ENCODE measurements at regions not wholly inside any gene's neighbourhood (a gene's known extent, or its start where the extent isn't known, plus 50 kb on each side); places are given as distances from the start of the nearest gene placed in this dataset.

DNA sequence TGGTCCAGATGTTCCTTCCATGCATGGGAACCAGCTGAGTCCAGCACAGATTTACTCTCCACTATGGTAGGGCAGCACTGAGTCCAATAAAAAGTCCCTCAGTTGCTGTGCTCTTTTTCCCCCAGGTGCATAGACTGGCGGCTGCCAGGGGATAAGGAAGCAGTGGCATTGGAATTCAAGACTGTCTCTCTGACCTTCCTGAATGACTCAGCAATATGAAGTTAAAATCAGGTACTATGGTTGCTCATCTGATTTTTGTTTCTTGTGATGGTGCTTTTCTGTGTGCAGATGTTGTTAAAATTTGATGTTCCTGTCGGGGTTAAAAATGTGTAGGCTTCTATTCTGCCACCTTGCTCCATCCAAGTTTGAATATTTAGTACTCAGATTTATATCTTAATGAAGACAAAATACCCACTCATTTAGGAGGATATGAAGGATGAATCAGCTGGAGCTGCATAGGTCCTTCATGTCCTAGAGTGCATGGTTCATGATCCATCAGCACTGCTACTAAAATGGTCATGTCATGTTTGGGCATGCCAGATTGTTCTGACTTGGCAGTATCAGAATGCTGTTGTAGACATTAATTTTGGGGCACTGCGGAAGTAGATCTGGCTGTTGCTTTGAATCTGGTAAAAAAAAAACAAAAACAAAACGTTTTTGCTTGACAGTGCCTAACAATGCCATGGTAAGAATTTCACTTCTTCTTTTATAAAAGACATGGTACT is 321.2 kb upstream of the MAP3K7 start:
- Mint-ChIP-seq H3K4me3 (no peak overlapping the region), H3K27me3 (peaks cover 3 to 6% of the 10 kb centered on the region in 2 donors), H3K36me3 (no peaks in the 10 kb centered on the region), H3K9me3 (no peaks in the 10 kb centered on the region), H3K27ac (no peak overlapping the region), H3K4me1 (ENCODE audit: low read depth in 2 of 2) (no peaks in the 10 kb centered on the region)
- no peak for ATAC-seq
- no peak for DNase-seq (ENCODE audit: low spot score)

DNA sequence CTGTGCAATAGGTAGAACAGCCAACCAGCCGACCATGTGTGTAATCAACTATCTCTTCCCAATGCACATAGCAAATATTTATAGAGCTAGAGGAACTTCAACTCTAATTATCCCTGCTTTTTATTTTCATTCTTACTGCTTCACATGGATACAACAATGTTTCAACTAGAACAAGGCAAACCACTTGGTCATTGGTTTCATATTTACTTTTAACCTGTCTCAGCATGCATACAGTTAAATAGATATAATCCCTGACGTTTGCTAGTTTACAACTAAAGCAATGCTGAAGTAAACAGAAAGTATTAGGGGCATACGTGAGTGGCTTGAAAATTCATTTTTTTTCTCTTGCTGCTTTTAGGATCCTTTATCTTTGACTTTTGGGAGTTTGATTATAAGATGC is 318.5 kb upstream of the MAP3K7 start:
- no peak for ATAC-seq
- Mint-ChIP-seq H3K36me3 (no peaks in the 10 kb centered on the region), H3K4me3 (no peak overlapping the region), H3K9me3 (no peaks in the 10 kb centered on the region), H3K27ac (no peak overlapping the region), H3K4me1 (ENCODE audit: low read depth in 2 of 2) (no peaks in the 10 kb centered on the region), H3K27me3 (peaks cover under 1 to 6% of the 10 kb centered on the region in 2 donors)
- DNase-seq (ENCODE audit: low spot score): no peak

DNA sequence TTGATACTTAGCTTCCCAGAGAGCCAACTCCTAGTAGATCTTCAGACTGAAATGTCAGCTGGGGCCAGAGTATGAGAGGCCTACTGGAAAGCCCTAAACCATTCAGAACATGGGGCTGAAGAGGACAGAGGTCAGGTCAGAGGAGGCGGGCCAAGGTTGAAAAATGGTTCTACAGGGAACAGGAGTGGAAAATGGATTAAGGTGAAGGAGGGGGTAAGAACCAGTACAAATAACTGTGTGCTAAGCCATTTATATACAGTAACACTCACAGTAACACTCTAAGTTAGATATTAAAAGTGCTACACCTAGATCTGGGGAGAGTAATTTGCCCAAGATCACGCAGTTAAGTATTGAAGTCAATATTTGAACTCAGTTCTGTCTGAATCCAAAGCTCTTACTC is 313.2 kb upstream of the MAP3K7 start:
- Mint-ChIP-seq H3K4me1 (ENCODE audit: low read depth in 2 of 2) (no peaks in the 10 kb centered on the region), H3K36me3 (no peaks in the 10 kb centered on the region), H3K9me3 (no peaks in the 10 kb centered on the region), H3K4me3 (no peak overlapping the region), H3K27me3 (no peaks in the 10 kb centered on the region), H3K27ac (no peak overlapping the region)
- ATAC-seq (no peak), DNase-seq (ENCODE audit: low spot score) (no peak)

DNA sequence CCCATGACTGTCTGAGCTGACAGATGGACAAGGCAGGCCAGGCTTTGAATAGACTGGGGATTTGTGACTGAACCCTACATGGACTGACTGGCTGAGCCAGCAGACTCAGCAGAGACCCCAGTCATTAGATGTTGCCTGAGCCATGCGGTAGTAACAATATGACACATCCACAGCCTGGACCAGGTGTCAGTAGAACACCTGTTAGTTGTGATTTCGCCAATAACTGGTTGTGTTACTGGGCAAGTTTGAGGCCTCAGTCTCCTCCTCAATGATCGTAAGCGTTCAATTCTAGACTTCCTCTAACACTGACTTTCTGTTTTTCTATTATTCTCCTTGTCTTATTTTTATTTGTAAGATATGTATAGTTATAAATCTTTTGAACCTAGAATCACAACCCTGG is 311.9 kb upstream of the MAP3K7 start:
- Mint-ChIP-seq H3K36me3 (no peaks in the 10 kb centered on the region), H3K9me3 (no peaks in the 10 kb centered on the region), H3K27me3 (no peaks in the 10 kb centered on the region), H3K4me1 (ENCODE audit: low read depth in 2 of 2) (no peaks in the 10 kb centered on the region), H3K27ac (no peak overlapping the region), H3K4me3 (no peak overlapping the region)
- DNase-seq (ENCODE audit: low spot score) (no peak), ATAC-seq (no peak)

- no peak for DNase-seq (ENCODE audit: low spot score)
- Mint-ChIP-seq H3K9me3 (no peaks in the 10 kb centered on the region), H3K27ac (no peak overlapping the region), H3K36me3 (no peaks in the 10 kb centered on the region), H3K4me3 (no peak overlapping the region), H3K27me3 (no peaks in the 10 kb centered on the region), H3K4me1 (ENCODE audit: low read depth in 2 of 2) (no peaks in the 10 kb centered on the region)
- no peak for ATAC-seq
Measured at GRCh38 chr6:90896075-90896547, 309.2 kb upstream of the MAP3K7 start.

GRCh38 chr6:90895299-90896074 is 308.6 kb upstream of the MAP3K7 start:
- Mint-ChIP-seq H3K27me3 (no peaks in the 10 kb centered on the region), H3K36me3 (no peaks in the 10 kb centered on the region), H3K4me1 (ENCODE audit: low read depth in 2 of 2) (no peaks in the 10 kb centered on the region), H3K4me3 (no peak overlapping the region), H3K9me3 (no peaks in the 10 kb centered on the region), H3K27ac (no peak overlapping the region)
- DNase-seq (ENCODE audit: low spot score): no peak
- no peak for ATAC-seq

DNA sequence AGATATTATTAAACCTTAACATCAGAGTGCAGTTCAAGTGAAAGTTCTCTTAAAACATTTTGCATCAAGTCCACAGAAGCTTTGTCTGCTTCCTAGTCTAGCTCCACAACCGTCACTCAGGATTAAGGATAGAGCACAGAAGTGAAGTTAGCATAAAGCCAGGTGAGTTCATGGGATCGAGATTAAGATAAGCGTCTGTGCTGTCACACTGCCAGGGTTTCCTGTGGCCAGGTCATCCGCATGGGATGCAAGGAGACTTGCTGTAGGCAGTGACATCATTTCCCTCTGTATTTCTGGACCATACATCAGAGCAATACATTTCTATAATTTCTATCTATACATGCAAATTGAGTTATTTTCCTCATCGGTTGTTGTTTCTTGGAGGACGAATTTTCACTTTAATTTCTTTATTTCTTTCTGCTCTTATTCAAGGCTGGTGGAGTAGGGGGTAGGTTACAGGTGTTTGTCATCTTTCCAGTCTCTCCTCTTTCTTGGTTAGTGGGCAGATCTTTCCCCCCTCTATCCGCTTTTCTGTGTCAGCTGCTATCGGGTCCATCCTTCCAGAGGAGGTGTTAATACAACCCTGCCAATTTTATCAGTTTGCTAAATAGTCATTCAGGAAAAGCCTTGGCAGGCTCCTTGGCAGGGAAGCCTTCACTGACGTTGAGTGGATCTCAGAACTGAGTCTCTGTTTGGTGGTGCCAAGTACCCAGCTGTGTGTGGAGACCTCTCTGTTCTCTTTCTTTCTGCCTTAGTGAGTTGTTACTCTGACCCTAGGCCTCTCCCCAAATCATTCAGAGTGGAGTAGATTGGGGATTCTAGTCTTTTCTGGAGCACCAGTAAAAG is 307.6 kb upstream of the MAP3K7 start:
- ATAC-seq (no peak), DNase-seq (ENCODE audit: low spot score) (no peak)
- Mint-ChIP-seq H3K27ac (no peak overlapping the region), H3K27me3 (no peaks in the 10 kb centered on the region), H3K36me3 (no peaks in the 10 kb centered on the region), H3K4me3 (no peak overlapping the region), H3K4me1 (ENCODE audit: low read depth in 2 of 2) (no peaks in the 10 kb centered on the region), H3K9me3 (no peaks in the 10 kb centered on the region)

DNA sequence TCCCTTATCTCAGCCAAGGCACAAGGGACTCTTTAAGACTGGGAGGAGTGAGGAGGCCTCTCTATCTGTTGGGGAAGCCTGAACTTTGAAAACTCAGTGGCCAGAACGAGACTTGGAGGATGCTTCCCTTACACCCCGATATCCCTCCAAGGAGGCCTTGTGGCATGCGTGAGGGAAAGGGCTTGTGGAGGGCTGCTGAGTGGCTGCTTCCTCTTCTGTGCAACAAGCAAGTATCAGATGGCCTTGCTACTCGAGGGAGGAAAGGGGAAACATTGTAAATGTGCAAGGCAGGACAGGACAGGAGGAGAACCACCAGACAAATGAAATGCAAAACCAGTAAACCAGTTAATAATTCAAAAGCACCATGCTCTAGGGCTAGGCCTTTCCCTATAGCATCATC is 306.5 kb upstream of the MAP3K7 start:
- Mint-ChIP-seq H3K36me3 (no peaks in the 10 kb centered on the region), H3K9me3 (no peaks in the 10 kb centered on the region), H3K4me1 (ENCODE audit: low read depth in 2 of 2) (no peaks in the 10 kb centered on the region), H3K27me3 (no peaks in the 10 kb centered on the region), H3K27ac (no peak overlapping the region), H3K4me3 (no peak overlapping the region)
- DNase-seq (ENCODE audit: low spot score) (no peak), ATAC-seq (no peak)

GRCh38 chr6:90892271-90892670 is 305.4 kb upstream of the MAP3K7 start:
- no peak overlapping the region for H3K4me3 Mint-ChIP-seq
- no peaks in the 10 kb centered on the region for H3K9me3 Mint-ChIP-seq
- peaks cover 0 to 2% of the 10 kb centered on the region in 2 donors for H3K27me3 Mint-ChIP-seq
- ATAC-seq (no peak), DNase-seq (ENCODE audit: low spot score) (no peak)
- H3K36me3 Mint-ChIP-seq: no peaks in the 10 kb centered on the region
- no peaks in the 10 kb centered on the region for H3K4me1 Mint-ChIP-seq (ENCODE audit: low read depth in 2 of 2)
- no peak overlapping the region for H3K27ac Mint-ChIP-seq

- Mint-ChIP-seq H3K27me3 (peaks cover 0 to 2% of the 10 kb centered on the region in 2 donors), H3K9me3 (no peaks in the 10 kb centered on the region), H3K4me1 (ENCODE audit: low read depth in 2 of 2) (no peaks in the 10 kb centered on the region), H3K4me3 (no peak overlapping the region), H3K27ac (no peak overlapping the region), H3K36me3 (no peaks in the 10 kb centered on the region)
- ATAC-seq (no peak), DNase-seq (ENCODE audit: low spot score) (no peak)
Measured at GRCh38 chr6:90891355-90891754, 304.5 kb upstream of the MAP3K7 start.

DNA sequence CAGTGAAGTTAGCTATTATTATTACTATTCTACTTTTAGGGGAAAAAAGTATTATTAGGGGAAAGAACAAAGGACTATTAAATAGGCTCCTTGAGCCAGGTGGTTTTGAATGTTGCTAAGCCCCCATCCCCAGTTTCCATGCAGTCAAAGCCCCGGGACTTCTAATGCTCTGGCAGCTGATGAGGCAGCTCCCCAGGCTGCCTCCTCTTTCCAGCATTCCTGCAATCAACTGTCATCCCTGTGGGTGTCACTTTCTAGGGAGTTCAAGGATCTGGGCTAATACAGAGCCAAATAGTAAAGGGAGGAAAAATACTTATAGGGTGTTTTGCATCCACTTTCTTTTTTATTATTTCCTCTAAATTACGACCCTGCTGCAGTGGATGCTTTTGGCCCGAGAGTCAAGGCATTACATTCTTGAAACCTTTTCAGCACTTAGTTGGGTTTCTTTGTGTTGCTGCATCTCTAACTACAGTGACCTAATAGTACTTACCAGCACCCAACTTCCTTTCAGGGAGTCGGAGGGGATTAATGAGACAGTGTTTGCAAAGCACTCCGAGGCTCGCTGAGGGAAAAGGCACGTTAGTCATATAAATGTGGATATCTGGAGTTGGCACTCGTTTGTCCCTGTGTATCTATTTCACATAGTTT is 303.9 kb upstream of the MAP3K7 start:
- H3K9me3 Mint-ChIP-seq: no peaks in the 10 kb centered on the region
- no peak overlapping the region for H3K27ac Mint-ChIP-seq
- ATAC-seq: no peak
- H3K4me3 Mint-ChIP-seq: no peak overlapping the region
- no peaks in the 10 kb centered on the region for H3K4me1 Mint-ChIP-seq (ENCODE audit: low read depth in 2 of 2)
- DNase-seq (ENCODE audit: low spot score): no peak
- no peaks in the 10 kb centered on the region for H3K36me3 Mint-ChIP-seq
- H3K27me3 Mint-ChIP-seq: peaks cover 0 to 2% of the 10 kb centered on the region in 2 donors

DNA sequence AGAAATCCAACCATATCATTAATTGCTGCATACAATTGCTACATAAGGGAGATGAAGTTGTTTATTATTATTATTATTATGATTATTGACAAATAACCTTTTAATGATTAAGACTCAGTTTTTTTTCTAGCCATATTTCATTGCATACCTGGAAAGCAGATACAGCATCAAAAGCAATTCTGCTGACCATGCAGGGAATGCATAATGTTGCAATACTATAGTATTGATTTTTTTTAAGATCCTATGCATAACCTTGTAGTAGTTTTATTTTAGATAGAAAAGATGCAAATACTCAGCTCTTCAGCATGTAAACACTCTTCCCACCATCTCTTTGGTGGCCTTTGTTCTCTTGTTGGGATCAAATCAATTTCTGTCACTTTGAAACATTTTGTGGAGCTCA is 300.9 kb upstream of the MAP3K7 start:
- H3K27me3 Mint-ChIP-seq: peaks cover 2 to 6% of the 10 kb centered on the region in 2 donors
- no peak overlapping the region for H3K27ac Mint-ChIP-seq
- peaks cover 11% of the 10 kb centered on the region for H3K36me3 Mint-ChIP-seq
- ATAC-seq (no peak), DNase-seq (ENCODE audit: low spot score) (no peak)
- no peak overlapping the region for H3K4me3 Mint-ChIP-seq
- peaks cover under 1% of the 10 kb centered on the region for H3K9me3 Mint-ChIP-seq
- no peaks in the 10 kb centered on the region for H3K4me1 Mint-ChIP-seq (ENCODE audit: low read depth in 2 of 2)

DNA sequence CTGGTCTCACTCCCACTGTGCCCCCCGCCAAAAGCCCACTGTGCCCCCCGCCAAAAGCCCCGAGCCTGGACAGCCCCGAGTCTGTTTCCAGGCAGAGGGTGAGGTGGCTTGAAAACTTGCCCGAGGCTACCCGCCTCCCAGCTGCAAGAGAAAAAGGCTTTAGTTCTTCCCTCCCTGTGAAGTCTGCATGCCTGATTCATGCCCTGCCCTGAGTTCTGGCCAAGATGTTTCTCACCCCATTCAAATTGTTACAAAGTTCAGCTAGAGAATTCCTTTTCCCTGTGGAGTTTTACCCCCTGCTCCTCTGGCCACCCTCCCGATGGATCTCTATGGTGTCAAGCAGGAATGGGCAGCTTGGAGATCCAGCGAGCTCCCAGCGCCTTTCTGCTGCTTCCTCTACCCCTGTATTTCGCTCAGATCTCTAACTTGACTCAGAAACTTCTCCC is 298.8 kb upstream of the MAP3K7 start:
- Mint-ChIP-seq H3K27ac (no peak overlapping the region), H3K4me3 (no peak overlapping the region), H3K4me1 (ENCODE audit: low read depth in 2 of 2) (no peaks in the 10 kb centered on the region), H3K9me3 (peaks cover 8% of the 10 kb centered on the region), H3K27me3 (peaks cover 2 to 6% of the 10 kb centered on the region in 2 donors), H3K36me3 (peaks cover 16% of the 10 kb centered on the region)
- ATAC-seq (no peak), DNase-seq (ENCODE audit: low spot score) (no peak)

All from natural killer cell treated with Interleukin-12 subunit alpha and Interleukin-12 subunit beta and Interleukin-15 and Interleukin-18, amount 100 ng/mL, for 72 hours (primary cell).